Fibroblast of lung (primary cell): ENCODE measurements at regions not wholly inside any gene's neighbourhood (a gene's known extent, or its start where the extent isn't known, plus 50 kb on each side); places are given as distances from the start of the nearest gene placed in this dataset.
A peak's percentile ranks its signal among the peaks of the same experiment; 100 is the strongest.

ENCODE experiments used
- DNase-seq, 2 donors: peaks; one replicate each; pipeline versions ENCODE4 v3.0.0 to v3.0.0-alpha.2; 2010; ENCODE audit warnings: low read depth in 2 of 2
- H2AFZ ChIP-seq: 2 replicates; pipeline ENCODE4 v1.5.1; 2012; ENCODE audit warnings: low read length, control low read depth, inconsistent platforms
- H3K27ac ChIP-seq: 2 replicates; pipeline ENCODE4 v1.5.1; 2011; ENCODE audit warnings: low read length, control low read depth; ENCODE audit not compliant: insufficient read depth
- H3K27me3 ChIP-seq: 2 replicates; pipeline ENCODE4 v1.5.1; 2011; ENCODE audit warnings: mild to moderate bottlenecking, low read length; ENCODE audit not compliant: control insufficient read depth, insufficient read depth
- H3K36me3 ChIP-seq: 2 replicates; pipeline ENCODE4 v1.5.1; 2011; ENCODE audit warnings: low read length; ENCODE audit not compliant: control insufficient read depth, insufficient read depth
- H3K4me1 ChIP-seq: 2 replicates; pipeline ENCODE4 v1.5.1; 2011; ENCODE audit warnings: low read length; ENCODE audit not compliant: control insufficient read depth, insufficient read depth; ENCODE audit errors: extremely low read depth
- H3K4me2 ChIP-seq: 2 replicates; pipeline ENCODE4 v1.5.1; 2011; ENCODE audit warnings: low read length, control low read depth; ENCODE audit not compliant: insufficient read depth; ENCODE audit errors: extremely low read depth
- H3K4me3 ChIP-seq, 4 experiments: fragments of 200-600 bp in 1 of 4; sonication (generic) in 1 of 4; replicated peaks in 1 of 4; 2 replicates each; pipeline ENCODE4 v1.5.1; 2011 to 2016; ENCODE audit warnings: low read length in 4 of 4, low read depth in 3 of 4, mild to moderate bottlenecking in 3 of 4, control low read depth in 2 of 4, inconsistent platforms in 1 of 4, mixed read lengths in 1 of 4; ENCODE audit not compliant: insufficient read depth in 1 of 4; ENCODE audit errors: control extremely low read depth in 1 of 4
- H3K79me2 ChIP-seq: 2 replicates; pipeline ENCODE4 v1.5.1; 2012; ENCODE audit warnings: mild to moderate bottlenecking, low read length, inconsistent platforms; ENCODE audit not compliant: control insufficient read depth, insufficient read depth
- H3K9ac ChIP-seq: 2 replicates; pipeline ENCODE4 v1.5.1; 2011; ENCODE audit warnings: mild to moderate bottlenecking, low read length, control low read depth; ENCODE audit not compliant: insufficient read depth
- H3K9me3 ChIP-seq: 2 replicates; pipeline ENCODE4 v1.5.1; 2012; ENCODE audit warnings: low read depth, low read length; ENCODE audit not compliant: control insufficient read depth, insufficient read depth
- H4K20me1 ChIP-seq: 2 replicates; pipeline ENCODE4 v1.5.1; 2011; ENCODE audit warnings: low read length; ENCODE audit not compliant: control insufficient read depth, insufficient read depth; ENCODE audit errors: extremely low read depth
- EZH2 ChIP-seq: IDR thresholded peaks from 2 replicates; pipeline ENCODE4 v1.5.1; 2012; ENCODE audit warnings: low read length, control low read depth, mild to moderate bottlenecking; ENCODE audit errors: missing control alignments
- TF ChIP-seq, protein P1 (sequence below), 2 donors: IDR thresholded peaks in 1 of 2; conservative IDR thresholded peaks in 1 of 2; 1 replicate in 1 of 2; 2 replicates in 1 of 2; pipeline ENCODE4 v1.5.1; 2011 to 2012; ENCODE audit warnings: low read length in 2 of 2, control low read depth in 1 of 2, inconsistent platforms in 1 of 2, low read depth in 1 of 2, mild to moderate bottlenecking in 1 of 2

GRCh38 chr4:56215901-56216300 lies 171.4 kb downstream of the AASDH start:
- Histone ChIP-seq H3K79me2 (no peaks in the 10 kb centered on the region), H2AFZ (no peak overlapping the region), H3K36me3 (no peaks in the 10 kb centered on the region), H3K9me3 (no peaks in the 10 kb centered on the region), H3K4me2 (no peak overlapping the region), H3K27me3 (no peaks in the 10 kb centered on the region), H3K27ac (no peak overlapping the region), H3K9ac (no peak overlapping the region), H3K4me1 (no peaks in the 10 kb centered on the region), H4K20me1 (no peaks in the 10 kb centered on the region), H3K4me3 (no peak overlapping the region)
- no peak for TF ChIP-seq EZH2
- TF ChIP-seq, protein P1, sequence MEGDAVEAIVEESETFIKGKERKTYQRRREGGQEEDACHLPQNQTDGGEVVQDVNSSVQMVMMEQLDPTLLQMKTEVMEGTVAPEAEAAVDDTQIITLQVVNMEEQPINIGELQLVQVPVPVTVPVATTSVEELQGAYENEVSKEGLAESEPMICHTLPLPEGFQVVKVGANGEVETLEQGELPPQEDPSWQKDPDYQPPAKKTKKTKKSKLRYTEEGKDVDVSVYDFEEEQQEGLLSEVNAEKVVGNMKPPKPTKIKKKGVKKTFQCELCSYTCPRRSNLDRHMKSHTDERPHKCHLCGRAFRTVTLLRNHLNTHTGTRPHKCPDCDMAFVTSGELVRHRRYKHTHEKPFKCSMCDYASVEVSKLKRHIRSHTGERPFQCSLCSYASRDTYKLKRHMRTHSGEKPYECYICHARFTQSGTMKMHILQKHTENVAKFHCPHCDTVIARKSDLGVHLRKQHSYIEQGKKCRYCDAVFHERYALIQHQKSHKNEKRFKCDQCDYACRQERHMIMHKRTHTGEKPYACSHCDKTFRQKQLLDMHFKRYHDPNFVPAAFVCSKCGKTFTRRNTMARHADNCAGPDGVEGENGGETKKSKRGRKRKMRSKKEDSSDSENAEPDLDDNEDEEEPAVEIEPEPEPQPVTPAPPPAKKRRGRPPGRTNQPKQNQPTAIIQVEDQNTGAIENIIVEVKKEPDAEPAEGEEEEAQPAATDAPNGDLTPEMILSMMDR (conservative IDR thresholded peaks at IDR 0.05 in 1 of 2, IDR thresholded peaks at IDR 0.05 in 1 of 2; ENCODE audit: low read depth in 1 of 2, low read length in 2 of 2), result no peak
- peak; percentile 52 to 83 for DNase-seq

- no peak overlapping the region for H3K4me2 ChIP-seq
- H3K36me3 ChIP-seq, result no peaks in the 10 kb centered on the region
- H3K27me3 ChIP-seq, result no peaks in the 10 kb centered on the region
- H3K79me2 ChIP-seq, result no peaks in the 10 kb centered on the region
- H4K20me1 ChIP-seq, result no peaks in the 10 kb centered on the region
- H3K9me3 ChIP-seq, result no peaks in the 10 kb centered on the region
- H3K27ac ChIP-seq, result no peak overlapping the region
- no peak overlapping the region for H3K9ac ChIP-seq
- DNase-seq, result peak in 1 of 2 donors; percentile 5
- no peaks in the 10 kb centered on the region for H3K4me1 ChIP-seq
- H3K4me3 ChIP-seq, result no peak overlapping the region
- TF ChIP-seq EZH2, result no peak
- TF ChIP-seq, protein P1 (conservative IDR thresholded peaks at IDR 0.05 in 1 of 2, IDR thresholded peaks at IDR 0.05 in 1 of 2; ENCODE audit: low read depth in 1 of 2, low read length in 2 of 2), result no peak
- no peak overlapping the region for H2AFZ ChIP-seq
Observed at GRCh38 chr4:56215141-56215783, 172.0 kb downstream of the AASDH start.

GRCh38 chr4:56213543-56213942 lies 173.7 kb downstream of the AASDH start:
- Histone ChIP-seq H3K4me1 (no peaks in the 10 kb centered on the region), H3K36me3 (no peaks in the 10 kb centered on the region), H3K4me2 (no peak overlapping the region), H3K4me3 (no peak overlapping the region), H3K79me2 (no peaks in the 10 kb centered on the region), H3K9me3 (no peaks in the 10 kb centered on the region), H3K27me3 (no peaks in the 10 kb centered on the region), H2AFZ (no peak overlapping the region), H3K27ac (no peak overlapping the region), H4K20me1 (no peaks in the 10 kb centered on the region), H3K9ac (no peak overlapping the region)
- TF ChIP-seq, protein P1 (conservative IDR thresholded peaks at IDR 0.05 in 1 of 2, IDR thresholded peaks at IDR 0.05 in 1 of 2; ENCODE audit: low read depth in 1 of 2, low read length in 2 of 2), result no peak
- TF ChIP-seq EZH2, result no peak
- no peak for DNase-seq
